GM23248 (cell line): ENCODE measurements at regions not wholly inside any gene's neighbourhood (a gene's known extent, or its start where the extent isn't known, plus 50 kb on each side); places are given as distances from the start of the nearest gene placed in this dataset.
A peak's percentile ranks its signal among the peaks of the same experiment; 100 is the strongest.

ENCODE experiments used
- DNase-seq: peaks from one replicate; pipeline ENCODE4 v3.0.0-alpha.2; 2015
- H2AFZ ChIP-seq: fragments of 200-600 bp; sonication (generic); 2 replicates; pipeline ENCODE4 v1.6.1; 2016; ENCODE audit warnings: antibody characterized with exemption
- H3F3A ChIP-seq: fragments of 200-600 bp; sonication (generic); 2 replicates; pipeline ENCODE4 v1.6.1; 2016; ENCODE audit warnings: mild to moderate bottlenecking, antibody characterized with exemption, mixed run types; ENCODE audit not compliant: insufficient read depth
- H3K27ac ChIP-seq: fragments of 200-600 bp; sonication (generic); 2 replicates; pipeline ENCODE4 v1.5.1; 2016; ENCODE audit warnings: mild to moderate bottlenecking
- H3K27me3 ChIP-seq: fragments of 200-600 bp; sonication (generic); replicated peaks from 2 replicates; pipeline ENCODE4 v1.6.1; 2016; ENCODE audit warnings: mild to moderate bottlenecking; ENCODE audit not compliant: insufficient read depth
- H3K36me3 ChIP-seq: fragments of 200-600 bp; sonication (generic); 2 replicates; pipeline ENCODE4 v1.6.1; 2016; ENCODE audit warnings: low read depth, mild to moderate bottlenecking
- H3K4me1 ChIP-seq: fragments of 200-600 bp; sonication (generic); 2 replicates; pipeline ENCODE4 v1.6.1; 2016; ENCODE audit warnings: mild to moderate bottlenecking; ENCODE audit not compliant: insufficient read depth
- H3K4me2 ChIP-seq: fragments of 200-600 bp; sonication (generic); one replicate; pipeline ENCODE4 v1.6.1; 2016; ENCODE audit warnings: mild to moderate bottlenecking; ENCODE audit not compliant: unreplicated experiment
- H3K4me3 ChIP-seq: fragments of 200-600 bp; sonication (generic); 2 replicates; pipeline ENCODE4 v1.5.1; 2016; ENCODE audit warnings: mild to moderate bottlenecking
- H3K79me2 ChIP-seq: fragments of 200-600 bp; sonication (generic); 2 replicates; pipeline ENCODE4 v1.6.1; 2016; ENCODE audit warnings: mild to moderate bottlenecking; ENCODE audit not compliant: insufficient read depth
- H3K9ac ChIP-seq: fragments of 200-600 bp; sonication (generic); 2 replicates; pipeline ENCODE4 v1.6.1; 2016; ENCODE audit warnings: mild to moderate bottlenecking
- H3K9me2 ChIP-seq: fragments of 200-600 bp; sonication (generic); 2 replicates; pipeline ENCODE4 v1.6.1; 2016; ENCODE audit warnings: mixed run types, mild to moderate bottlenecking, moderate library complexity; ENCODE audit not compliant: insufficient read depth
- H3K9me3 ChIP-seq: fragments of 200-600 bp; sonication (generic); one replicate; pipeline ENCODE4 v1.6.1; 2017; ENCODE audit warnings: low read depth
- H4K20me1 ChIP-seq: fragments of 200-600 bp; sonication (generic); 2 replicates; pipeline ENCODE4 v1.6.0; 2016; ENCODE audit not compliant: insufficient read depth
- EZH2 ChIP-seq: fragments of 200-600 bp; sonication (generic); IDR thresholded peaks from 2 replicates; pipeline ENCODE4 v1.6.1; 2018; ENCODE audit warnings: antibody characterized with exemption, mild to moderate bottlenecking; ENCODE audit not compliant: insufficient read depth, poor library complexity, severe bottlenecking
- EZH2phosphoT487 ChIP-seq: fragments of 200-600 bp; sonication (generic); IDR thresholded peaks from 2 replicates; pipeline ENCODE4 v1.6.1; 2018; ENCODE audit warnings: antibody characterized with exemption, moderate library complexity, mild to moderate bottlenecking, low read depth; ENCODE audit not compliant: insufficient read depth
- WGBS, 2 experiments: methylation state at CpG; one replicate each; pipeline ENCODE4 v1.1.6; 2015 to 2017; ENCODE audit warnings: low lambda C conversion rate in 2 of 2, low coverage in 1 of 2; ENCODE audit errors: missing lambda C conversion rate in 2 of 2; 5-methylcytosine and 5-hydroxymethylcytosine counted together
- in situ Hi-C: fragments of 300-500 bp; cut with MboI; formaldehyde crosslinking; loops from 2 replicates; pipeline ENCODE4 v1.15.0; 2020

DNA sequence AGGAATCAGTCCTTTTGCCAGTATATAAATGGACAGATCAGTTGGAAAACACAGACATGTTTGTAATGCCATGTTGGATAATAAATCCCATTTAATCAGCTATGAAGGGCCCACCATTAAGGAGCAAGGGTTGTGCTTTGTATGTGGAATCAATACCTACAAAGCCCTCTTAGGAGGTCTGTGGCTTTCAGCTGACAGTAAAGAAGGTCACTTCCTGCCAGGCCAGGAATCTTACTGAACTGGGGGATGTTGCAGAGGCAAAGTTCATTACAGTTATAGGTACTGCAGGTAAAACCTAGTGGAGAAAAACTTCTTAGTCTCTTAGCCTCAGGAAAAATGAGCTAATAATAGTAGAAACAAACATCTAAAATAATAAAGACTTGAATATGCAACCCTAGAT, 129.5 kb downstream of the FAM76B start:
- Histone ChIP-seq H3K4me2 (no peak overlapping the region), H4K20me1 (no peaks in the 10 kb centered on the region), H3K79me2 (no peaks in the 10 kb centered on the region), H3K4me1 (peaks cover 16% of the 10 kb centered on the region), H3K27me3 (no peaks in the 10 kb centered on the region), H3K9ac (no peak overlapping the region), H3K36me3 (no peaks in the 10 kb centered on the region), H3F3A (peaks cover 8% of the 10 kb centered on the region), H3K27ac (no peak overlapping the region), H2AFZ (no peak overlapping the region), H3K4me3 (no peak overlapping the region), H3K9me3 (no peaks in the 10 kb centered on the region), H3K9me2 (no peaks in the 10 kb centered on the region)
- in situ Hi-C loops = no loop called here
- TF ChIP-seq EZH2 (no peak), EZH2phosphoT487 (no peak)
- no peak for DNase-seq

DNA sequence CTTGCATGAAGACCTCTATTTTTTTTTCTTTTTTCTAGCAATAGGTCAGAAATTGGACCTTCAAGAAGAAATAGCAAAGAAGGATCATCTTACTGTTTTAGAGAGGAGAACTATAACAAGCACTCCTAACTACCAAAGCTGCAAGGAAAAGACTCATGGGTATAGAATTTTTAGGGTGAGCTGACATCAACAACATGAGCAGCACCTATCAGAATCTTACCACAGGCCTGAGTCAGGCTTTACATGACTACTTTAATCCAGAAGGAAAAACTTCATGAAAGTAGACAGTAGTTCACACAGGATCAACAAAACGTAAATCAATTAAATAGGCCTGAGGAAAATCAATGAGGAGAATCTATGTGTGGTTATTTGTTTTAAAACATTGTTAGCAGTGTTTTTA, 130.5 kb downstream of the FAM76B start:
- peak overlapping the region; percentile 20 for H3K27ac ChIP-seq
- H3F3A ChIP-seq = peaks cover 8% of the 10 kb centered on the region
- H3K36me3 ChIP-seq = no peaks in the 10 kb centered on the region
- 56 to 79% methylated on average over 1 of the region's 1 CpG for WGBS, 2 experiments
- no peak overlapping the region for H2AFZ ChIP-seq
- no peaks in the 10 kb centered on the region for H4K20me1 ChIP-seq
- peaks cover 16% of the 10 kb centered on the region for H3K4me1 ChIP-seq
- H3K27me3 ChIP-seq = no peaks in the 10 kb centered on the region
- in situ Hi-C loops = no loop called here
- no peak overlapping the region for H3K4me3 ChIP-seq
- no peak overlapping the region for H3K4me2 ChIP-seq
- peak; percentile 79 for DNase-seq
- no peaks in the 10 kb centered on the region for H3K9me2 ChIP-seq
- no peak for TF ChIP-seq EZH2
- TF ChIP-seq EZH2phosphoT487 = no peak
- H3K79me2 ChIP-seq = no peaks in the 10 kb centered on the region
- no peak overlapping the region for H3K9ac ChIP-seq
- H3K9me3 ChIP-seq = no peaks in the 10 kb centered on the region

DNA sequence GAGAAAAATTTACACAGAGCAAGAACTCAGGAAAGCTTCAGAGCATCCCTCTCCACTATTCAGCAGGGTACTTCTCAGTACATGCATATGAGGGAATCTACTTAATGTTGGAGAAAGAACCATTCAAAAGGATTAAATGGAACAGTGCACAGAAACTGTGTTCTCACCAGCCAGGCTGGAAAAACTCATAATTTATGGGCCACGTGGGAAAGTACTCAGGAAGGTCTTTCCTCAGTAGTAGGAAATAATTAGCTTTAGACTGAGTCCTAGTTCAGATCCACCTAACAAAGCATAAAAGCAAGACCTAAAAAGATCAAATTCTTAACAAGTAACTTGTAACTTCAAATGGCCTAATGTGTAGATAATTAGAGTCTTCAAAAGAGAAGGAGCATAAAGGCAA, 134.0 kb downstream of the FAM76B start:
- WGBS, 2 experiments = 13 to 21% methylated on average over 1 of the region's 1 CpG
- H3K27me3 ChIP-seq = no peaks in the 10 kb centered on the region
- H3K4me3 ChIP-seq = no peak overlapping the region
- H3K9me3 ChIP-seq = no peaks in the 10 kb centered on the region
- H3K27ac ChIP-seq = no peak overlapping the region
- H3K36me3 ChIP-seq = no peaks in the 10 kb centered on the region
- H2AFZ ChIP-seq = no peak overlapping the region
- no peaks in the 10 kb centered on the region for H3K79me2 ChIP-seq
- in situ Hi-C loops = no loop called here
- DNase-seq = no peak
- H3K9me2 ChIP-seq = no peaks in the 10 kb centered on the region
- H3K9ac ChIP-seq = no peak overlapping the region
- H3K4me1 ChIP-seq = peaks cover 16% of the 10 kb centered on the region
- TF ChIP-seq EZH2 (no peak), EZH2phosphoT487 (no peak)
- no peak overlapping the region for H3K4me2 ChIP-seq
- peaks cover 5% of the 10 kb centered on the region for H3F3A ChIP-seq
- H4K20me1 ChIP-seq = no peaks in the 10 kb centered on the region

DNA sequence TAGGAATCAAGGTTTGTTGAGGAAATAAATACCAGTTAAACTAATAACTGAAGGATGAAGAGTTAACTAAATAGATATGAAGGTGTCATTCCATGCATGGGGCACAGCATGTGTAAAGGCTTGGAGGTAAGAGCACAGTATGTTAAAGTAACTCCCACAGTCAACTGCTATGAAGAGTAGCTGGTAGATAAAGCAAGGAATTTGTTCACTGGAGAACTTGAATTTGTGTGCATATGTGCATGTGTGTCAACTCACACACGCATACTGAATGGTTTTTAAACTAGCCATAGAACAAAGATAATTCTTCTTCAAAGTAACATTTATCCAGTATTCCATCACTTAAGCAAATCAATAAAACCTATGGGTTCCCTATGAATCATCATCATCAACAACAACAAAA, 135.9 kb downstream of the FAM76B start:
- Histone ChIP-seq H3K9ac (no peak overlapping the region), H3K4me1 (peaks cover 3% of the 10 kb centered on the region; the same call in 1 of the 2 replicates), H3K4me3 (no peak overlapping the region), H2AFZ (no peak overlapping the region), H3K79me2 (no peaks in the 10 kb centered on the region), H4K20me1 (no peaks in the 10 kb centered on the region), H3F3A (peaks cover 2% of the 10 kb centered on the region), H3K4me2 (no peak overlapping the region), H3K9me3 (no peaks in the 10 kb centered on the region), H3K9me2 (no peaks in the 10 kb centered on the region), H3K36me3 (no peaks in the 10 kb centered on the region), H3K27me3 (no peaks in the 10 kb centered on the region), H3K27ac (no peak overlapping the region)
- 88 to 90% methylated on average over 1 of the region's 1 CpG for WGBS, 2 experiments
- TF ChIP-seq EZH2 = no peak
- no peak for TF ChIP-seq EZH2phosphoT487
- in situ Hi-C loops = no loop called here
- DNase-seq = no peak

DNA sequence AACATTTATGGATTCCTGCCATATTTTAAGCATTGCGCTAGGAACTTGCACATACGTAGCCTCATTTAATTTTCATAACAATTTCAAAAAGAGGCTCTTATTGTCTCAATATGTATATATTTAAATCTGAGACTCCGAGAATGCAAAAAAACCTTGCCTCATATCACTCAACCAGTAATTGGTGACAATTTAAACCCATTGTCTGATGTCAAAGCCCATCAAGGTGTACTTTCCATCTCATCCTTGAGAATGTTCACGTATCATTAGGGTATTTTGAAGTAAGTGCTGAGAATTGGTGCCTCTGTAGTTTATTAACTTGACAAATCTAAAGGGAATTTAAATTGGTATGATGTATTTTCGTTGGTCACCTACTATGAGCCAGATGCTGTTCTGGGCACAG, 136.5 kb downstream of the FAM76B start:
- H3K9me3 ChIP-seq = no peaks in the 10 kb centered on the region
- no peak overlapping the region for H3K4me2 ChIP-seq
- no peaks in the 10 kb centered on the region for H3F3A ChIP-seq
- H3K4me1 ChIP-seq = no peaks in the 10 kb centered on the region
- H3K79me2 ChIP-seq = no peaks in the 10 kb centered on the region
- H3K36me3 ChIP-seq = no peaks in the 10 kb centered on the region
- no peaks in the 10 kb centered on the region for H3K9me2 ChIP-seq
- TF ChIP-seq EZH2phosphoT487 (no peak), EZH2 (no peak)
- no peak overlapping the region for H3K27ac ChIP-seq
- H3K9ac ChIP-seq = no peak overlapping the region
- in situ Hi-C loops = no loop called here
- 78 to 82% methylated on average over 5 of the region's 5 CpGs for WGBS, 2 experiments
- DNase-seq = no peak
- no peaks in the 10 kb centered on the region for H4K20me1 ChIP-seq
- no peaks in the 10 kb centered on the region for H3K27me3 ChIP-seq
- H3K4me3 ChIP-seq = no peak overlapping the region
- no peak overlapping the region for H2AFZ ChIP-seq
